Keratinocyte (primary cell): ENCODE measurements at regions not wholly inside any gene's neighbourhood (a gene's known extent, or its start where the extent isn't known, plus 50 kb on each side); places are given as distances from the start of the nearest gene placed in this dataset.

Experiments
- DNase-seq: peaks from one replicate; pipeline ENCODE4 v3.0.0-alpha.2; 2011; ENCODE audit warnings: low read depth, missing footprints, low spot score
- FAIRE-seq: peaks from 2 replicates; lab custom pipeline; 2011; peaks lifted over from hg19 to GRCh38; lab: Jason Lieb, UNC
- H2AFZ ChIP-seq: 2 replicates; pipeline ENCODE4 v1.6.0; 2012; ENCODE audit warnings: low read length, control low read depth, inconsistent platforms; ENCODE audit not compliant: control insufficient read depth
- H3K27ac ChIP-seq: 2 replicates; pipeline ENCODE4 v1.5.1; 2011; ENCODE audit warnings: low read length; ENCODE audit not compliant: control insufficient read depth, insufficient read depth
- H3K27me3 ChIP-seq: 3 replicates; pipeline ENCODE4 v1.6.0; 2011; ENCODE audit warnings: low read length; ENCODE audit not compliant: control insufficient read depth, insufficient read depth; ENCODE audit errors: extremely low read depth
- H3K36me3 ChIP-seq, 2 experiments: 2 replicates in 1 of 2; 3 replicates in 1 of 2; pipeline ENCODE4 v1.5.1; 2011; ENCODE audit warnings: low read length in 2 of 2, mild to moderate bottlenecking in 1 of 2; ENCODE audit not compliant: control insufficient read depth in 2 of 2, insufficient read depth in 2 of 2; ENCODE audit errors: extremely low read depth in 1 of 2
- H3K4me1 ChIP-seq: 3 replicates; pipeline ENCODE4 v1.5.1; 2011; ENCODE audit warnings: low read length; ENCODE audit not compliant: control insufficient read depth, insufficient read depth; ENCODE audit errors: extremely low read depth
- H3K4me2 ChIP-seq: 3 replicates; pipeline ENCODE4 v1.6.0; 2011; ENCODE audit warnings: low read depth, low read length; ENCODE audit not compliant: control insufficient read depth, insufficient read depth; ENCODE audit errors: extremely low read depth
- H3K4me3 ChIP-seq, 3 experiments: fragments of 200-600 bp in 1 of 3; sonication (generic) in 1 of 3; 2 replicates in 2 of 3; 3 replicates in 1 of 3; pipeline ENCODE4 v1.5.1; 2011 to 2016; ENCODE audit warnings: low read length in 3 of 3, mild to moderate bottlenecking in 3 of 3, control low read depth in 2 of 3, inconsistent platforms in 1 of 3, low read depth in 1 of 3, mixed read lengths in 1 of 3, mixed run types in 1 of 3, moderate library complexity in 1 of 3; ENCODE audit not compliant: control insufficient read depth in 2 of 3, insufficient read depth in 2 of 3; ENCODE audit errors: extremely low read depth in 1 of 3
- H3K79me2 ChIP-seq: 2 replicates; pipeline ENCODE4 v1.6.0; 2012; ENCODE audit warnings: low read length; ENCODE audit not compliant: control insufficient read depth, insufficient read depth
- H3K9ac ChIP-seq: 3 replicates; pipeline ENCODE4 v1.6.0; 2011; ENCODE audit warnings: low read length; ENCODE audit not compliant: control insufficient read depth, insufficient read depth; ENCODE audit errors: extremely low read depth
- H3K9me1 ChIP-seq: 3 replicates; pipeline ENCODE4 v1.6.0; 2011; ENCODE audit warnings: low read length; ENCODE audit not compliant: control insufficient read depth, insufficient read depth; ENCODE audit errors: extremely low read depth
- H3K9me3 ChIP-seq: 2 replicates; pipeline ENCODE4 v1.5.1; 2012; ENCODE audit warnings: low read depth, low read length; ENCODE audit not compliant: control insufficient read depth
- H4K20me1 ChIP-seq: 3 replicates; pipeline ENCODE4 v1.6.0; 2011; ENCODE audit warnings: low read length; ENCODE audit not compliant: control insufficient read depth, insufficient read depth; ENCODE audit errors: extremely low read depth
- EZH2 ChIP-seq: IDR thresholded peaks from one replicate; pipeline ENCODE4 v1.6.1; 2012; ENCODE audit warnings: inconsistent platforms, mild to moderate bottlenecking, low read length, moderate library complexity
- dilution Hi-C: fragments of 300-500 bp; cut with MboI; formaldehyde crosslinking; loops from one replicate; pipeline ENCODE4 v1.7.0; 2020; ENCODE audit warnings: low sequenced_read_pairs; ENCODE audit not compliant: extremely low pct_ligation_motif_present
- TF ChIP-seq, protein P1 (sequence below), 3 experiments: IDR thresholded peaks in 1 of 3; conservative IDR thresholded peaks in 1 of 3; optimal IDR thresholded peaks in 1 of 3; 2 replicates in 2 of 3; 3 replicates in 1 of 3; pipeline versions ENCODE3 to v1.5.1; 2011; ENCODE audit warnings: low read length in 3 of 3, mild to moderate bottlenecking in 3 of 3, moderate library complexity in 2 of 3, control low read depth in 1 of 3, inconsistent platforms in 1 of 3; ENCODE audit not compliant: insufficient read depth in 2 of 3; ENCODE audit errors: extremely low read depth in 1 of 3

DNA sequence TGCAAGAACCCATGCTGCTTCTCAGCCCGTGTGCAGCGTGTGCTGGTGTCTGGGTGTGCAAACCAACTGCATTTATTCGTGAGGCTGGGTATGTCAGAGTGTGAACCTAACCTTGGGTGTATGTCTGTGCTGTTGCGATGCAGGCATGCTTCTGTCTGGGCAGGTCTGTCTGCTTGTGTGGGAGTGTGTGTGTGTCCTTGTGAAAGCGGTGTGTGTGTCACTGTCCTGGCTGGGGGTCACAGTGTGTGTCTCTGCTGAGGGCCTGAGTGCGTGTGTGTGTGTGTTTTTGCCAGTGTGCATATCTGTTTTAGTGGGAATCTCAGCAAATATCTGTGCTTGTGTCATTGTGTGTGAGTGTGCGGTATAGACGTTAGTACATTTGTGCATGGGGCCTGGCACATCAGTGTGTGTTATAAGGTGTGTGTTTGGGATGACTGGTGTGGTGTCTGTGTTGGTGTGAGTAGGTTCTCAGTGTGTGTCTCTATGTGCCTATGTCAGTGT lies 121.8 kb downstream of the CYLD start:
- Histone ChIP-seq H3K9me3 (no peaks in the 10 kb centered on the region), H3K4me3 (no peak overlapping the region), H3K27me3 (no peaks in the 10 kb centered on the region), H3K9ac (no peak overlapping the region), H3K36me3 (no peaks in the 10 kb centered on the region), H2AFZ (no peak overlapping the region), H3K79me2 (no peaks in the 10 kb centered on the region), H3K9me1 (no peaks in the 10 kb centered on the region), H3K27ac (no peak overlapping the region), H3K4me2 (no peak overlapping the region), H3K4me1 (peaks cover 16% of the 10 kb centered on the region), H4K20me1 (no peaks in the 10 kb centered on the region)
- FAIRE-seq (no peak), DNase-seq (no peak)
- TF ChIP-seq, protein P1, sequence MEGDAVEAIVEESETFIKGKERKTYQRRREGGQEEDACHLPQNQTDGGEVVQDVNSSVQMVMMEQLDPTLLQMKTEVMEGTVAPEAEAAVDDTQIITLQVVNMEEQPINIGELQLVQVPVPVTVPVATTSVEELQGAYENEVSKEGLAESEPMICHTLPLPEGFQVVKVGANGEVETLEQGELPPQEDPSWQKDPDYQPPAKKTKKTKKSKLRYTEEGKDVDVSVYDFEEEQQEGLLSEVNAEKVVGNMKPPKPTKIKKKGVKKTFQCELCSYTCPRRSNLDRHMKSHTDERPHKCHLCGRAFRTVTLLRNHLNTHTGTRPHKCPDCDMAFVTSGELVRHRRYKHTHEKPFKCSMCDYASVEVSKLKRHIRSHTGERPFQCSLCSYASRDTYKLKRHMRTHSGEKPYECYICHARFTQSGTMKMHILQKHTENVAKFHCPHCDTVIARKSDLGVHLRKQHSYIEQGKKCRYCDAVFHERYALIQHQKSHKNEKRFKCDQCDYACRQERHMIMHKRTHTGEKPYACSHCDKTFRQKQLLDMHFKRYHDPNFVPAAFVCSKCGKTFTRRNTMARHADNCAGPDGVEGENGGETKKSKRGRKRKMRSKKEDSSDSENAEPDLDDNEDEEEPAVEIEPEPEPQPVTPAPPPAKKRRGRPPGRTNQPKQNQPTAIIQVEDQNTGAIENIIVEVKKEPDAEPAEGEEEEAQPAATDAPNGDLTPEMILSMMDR (optimal IDR thresholded peaks at IDR 0.05 in 1 of 3, IDR thresholded peaks at IDR 0.05 in 1 of 3, conservative IDR thresholded peaks at IDR 0.05 in 1 of 3; ENCODE audit: extremely low read depth in 1 of 3, insufficient read depth in 2 of 3, low read length in 3 of 3) = no peak
- TF ChIP-seq EZH2 = no peak
- dilution Hi-C loops = no loop called here

DNA sequence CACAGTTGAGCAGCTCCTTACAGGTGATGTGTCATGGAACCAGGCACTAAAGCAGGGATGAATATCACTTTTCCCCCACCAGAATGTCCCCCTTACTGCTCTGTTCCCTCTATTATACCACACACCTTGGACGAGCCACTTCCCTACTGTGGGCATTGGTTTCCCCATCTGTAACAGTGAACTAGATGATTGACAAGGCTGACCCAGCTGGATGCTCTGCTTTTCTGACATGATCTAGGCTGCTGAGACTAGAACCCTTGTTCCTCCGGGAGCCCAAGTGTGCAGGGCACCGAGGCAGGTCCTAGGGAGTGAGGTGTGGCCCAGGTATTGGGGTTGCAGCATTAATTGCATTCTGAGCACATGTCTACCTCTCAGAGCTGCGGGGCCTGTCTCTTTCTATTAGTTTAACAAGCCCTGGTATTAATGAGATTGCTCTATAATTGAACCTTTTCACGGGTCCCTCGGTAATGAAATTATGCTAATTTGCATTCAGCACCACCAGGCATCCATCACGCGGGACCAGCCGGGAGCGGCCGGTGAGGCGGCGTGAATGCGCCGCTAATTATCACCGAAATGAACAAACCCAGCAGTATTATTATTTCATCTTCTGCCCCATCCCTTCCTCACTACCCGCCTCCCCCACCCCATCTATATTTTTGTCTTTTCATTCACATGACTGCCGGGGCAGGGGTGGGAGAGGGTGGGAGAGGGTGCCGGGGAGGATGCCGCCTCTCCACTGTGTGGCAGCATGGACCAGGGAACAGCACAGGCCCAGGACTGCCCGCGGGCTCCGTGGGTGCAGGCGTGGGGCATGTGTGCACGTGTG lies 121.1 kb downstream of the CYLD start:
- dilution Hi-C loops = no loop called here
- no peak overlapping the region for H3K4me2 ChIP-seq

More for the DNA sequence above, 121.1 kb downstream of the CYLD start:
- H3K27ac ChIP-seq = no peak overlapping the region
- H3K4me3 ChIP-seq = no peak overlapping the region
- H2AFZ ChIP-seq = no peak overlapping the region
- H3K27me3 ChIP-seq = no peaks in the 10 kb centered on the region
- DNase-seq (no peak), FAIRE-seq (no peak)
- H4K20me1 ChIP-seq = no peaks in the 10 kb centered on the region
- H3K9me1 ChIP-seq = no peaks in the 10 kb centered on the region
- H3K79me2 ChIP-seq = no peaks in the 10 kb centered on the region
- TF ChIP-seq EZH2 = no peak
- TF ChIP-seq, protein P1 (optimal IDR thresholded peaks at IDR 0.05 in 1 of 3, IDR thresholded peaks at IDR 0.05 in 1 of 3, conservative IDR thresholded peaks at IDR 0.05 in 1 of 3; ENCODE audit: extremely low read depth in 1 of 3, insufficient read depth in 2 of 3, low read length in 3 of 3) = peak in 1 of 3 experiments; percentile 20
- no peaks in the 10 kb centered on the region for H3K9me3 ChIP-seq
- H3K36me3 ChIP-seq = no peaks in the 10 kb centered on the region
- peaks cover 16% of the 10 kb centered on the region for H3K4me1 ChIP-seq
- H3K9ac ChIP-seq = no peak overlapping the region
